ENCODE measurements at regions not wholly inside any gene's neighbourhood (a gene's known extent, or its start where the extent isn't known, plus 50 kb on each side); places are given as distances from the start of the nearest gene placed in this dataset.

- no peak for DNase-seq
Measured at GRCh38 chr14:40525314-40525713, 1081.4 kb upstream of the LRFN5 start.

GRCh38 chr14:40523123-40523522 is 1083.6 kb upstream of the LRFN5 start:
- no peak for DNase-seq

GRCh38 chr14:40494483-40494882 is 1062.2 kb upstream of the FBXO33 start:
- no peak for DNase-seq

- DNase-seq: no peak
Measured at GRCh38 chr14:40487824-40488223, 1055.6 kb upstream of the FBXO33 start.

GRCh38 chr14:40485688-40486087 is 1053.5 kb upstream of the FBXO33 start:
- no peak for DNase-seq

GRCh38 chr14:40476005-40476404 is 1043.8 kb upstream of the FBXO33 start:
- DNase-seq: no peak

GRCh38 chr14:40467969-40468368 is 1035.7 kb upstream of the FBXO33 start:
- DNase-seq: no peak

GRCh38 chr14:40464531-40464930 is 1032.3 kb upstream of the FBXO33 start:
- DNase-seq: no peak

GRCh38 chr14:40463886-40464285 is 1031.7 kb upstream of the FBXO33 start:
- DNase-seq: no peak

GRCh38 chr14:40452674-40453073 is 1020.4 kb upstream of the FBXO33 start:
- DNase-seq: no peak

- no peak for DNase-seq
Measured at GRCh38 chr14:40447017-40447416, 1014.8 kb upstream of the FBXO33 start.

- DNase-seq: no peak
Measured at GRCh38 chr14:40445020-40445419, 1012.8 kb upstream of the FBXO33 start.

GRCh38 chr14:40436551-40436950 is 1004.3 kb upstream of the FBXO33 start:
- no peak for DNase-seq

- DNase-seq: peak in 1 of 2 donors; percentile 3
Measured at GRCh38 chr14:40417777-40418401, 985.7 kb upstream of the FBXO33 start.

GRCh38 chr14:40416565-40416964 is 984.3 kb upstream of the FBXO33 start:
- DNase-seq: no peak

- DNase-seq: no peak
Measured at GRCh38 chr14:40414386-40414785, 982.2 kb upstream of the FBXO33 start.

- peak in 1 of 2 donors; percentile 0 for DNase-seq
Measured at GRCh38 chr14:40413136-40413535, 980.9 kb upstream of the FBXO33 start.

GRCh38 chr14:40410708-40411107 is 978.5 kb upstream of the FBXO33 start:
- DNase-seq: no peak

GRCh38 chr14:40402957-40403356 is 970.7 kb upstream of the FBXO33 start:
- no peak for DNase-seq

- DNase-seq: no peak
Measured at GRCh38 chr14:40398981-40399380, 966.7 kb upstream of the FBXO33 start.

GRCh38 chr14:40394634-40395340 is 962.6 kb upstream of the FBXO33 start:
- DNase-seq: no peak

- DNase-seq: no peak
Measured at GRCh38 chr14:40393143-40393542, 960.9 kb upstream of the FBXO33 start.

- DNase-seq: no peak
Measured at GRCh38 chr14:40386433-40386832, 954.2 kb upstream of the FBXO33 start.

GRCh38 chr14:40374221-40374620 is 942.0 kb upstream of the FBXO33 start:
- DNase-seq: no peak

Data from right lung (tissue), 2 donors.